ENCODE measurements at regions not wholly inside any gene's neighbourhood (a gene's known extent, or its start where the extent isn't known, plus 50 kb on each side); places are given as distances from the start of the nearest gene placed in this dataset.

DNA sequence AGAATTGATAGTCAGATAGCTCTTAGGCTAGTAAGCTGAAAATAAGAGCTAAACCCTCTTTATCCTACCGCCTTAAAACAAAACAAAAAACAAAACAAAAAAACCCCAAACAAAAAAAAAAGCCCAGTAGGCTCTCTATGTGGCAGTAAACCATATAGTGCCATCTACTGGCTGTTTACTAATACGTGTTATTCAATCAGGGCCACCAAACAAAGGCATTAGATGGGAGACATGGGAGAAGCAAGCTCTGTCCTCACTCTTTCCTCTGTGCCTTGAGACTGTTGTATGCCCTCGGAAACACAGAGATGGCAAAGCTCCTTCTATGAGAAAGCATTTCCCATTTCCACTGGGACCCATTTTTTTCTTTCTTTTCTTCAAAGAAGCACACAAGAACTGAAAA, 148.8 kb upstream of the MID1 start:
- no peaks in the 10 kb centered on the region for H3K9me3 ChIP-seq
- no peak for DNase-seq (ENCODE audit: low spot score in 2 of 2)
- no peaks in the 10 kb centered on the region for H3K36me3 ChIP-seq
- H3K27me3 ChIP-seq: no peaks in the 10 kb centered on the region
- H3K4me3 ChIP-seq: no peak overlapping the region
- peaks cover 3% of the 10 kb centered on the region for H3K4me1 ChIP-seq
- 18% methylated on average over 3 of the region's 3 CpGs for WGBS
- H3K27ac ChIP-seq: peak overlapping the region; percentile 5
- no peak for TF ChIP-seq POLR2AphosphoS5 (IDR thresholded peaks at IDR 0.05)
- TF ChIP-seq, protein P1, sequence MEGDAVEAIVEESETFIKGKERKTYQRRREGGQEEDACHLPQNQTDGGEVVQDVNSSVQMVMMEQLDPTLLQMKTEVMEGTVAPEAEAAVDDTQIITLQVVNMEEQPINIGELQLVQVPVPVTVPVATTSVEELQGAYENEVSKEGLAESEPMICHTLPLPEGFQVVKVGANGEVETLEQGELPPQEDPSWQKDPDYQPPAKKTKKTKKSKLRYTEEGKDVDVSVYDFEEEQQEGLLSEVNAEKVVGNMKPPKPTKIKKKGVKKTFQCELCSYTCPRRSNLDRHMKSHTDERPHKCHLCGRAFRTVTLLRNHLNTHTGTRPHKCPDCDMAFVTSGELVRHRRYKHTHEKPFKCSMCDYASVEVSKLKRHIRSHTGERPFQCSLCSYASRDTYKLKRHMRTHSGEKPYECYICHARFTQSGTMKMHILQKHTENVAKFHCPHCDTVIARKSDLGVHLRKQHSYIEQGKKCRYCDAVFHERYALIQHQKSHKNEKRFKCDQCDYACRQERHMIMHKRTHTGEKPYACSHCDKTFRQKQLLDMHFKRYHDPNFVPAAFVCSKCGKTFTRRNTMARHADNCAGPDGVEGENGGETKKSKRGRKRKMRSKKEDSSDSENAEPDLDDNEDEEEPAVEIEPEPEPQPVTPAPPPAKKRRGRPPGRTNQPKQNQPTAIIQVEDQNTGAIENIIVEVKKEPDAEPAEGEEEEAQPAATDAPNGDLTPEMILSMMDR (IDR thresholded peaks at IDR 0.05): peak in 1 of 2 donors; percentile 23

DNA sequence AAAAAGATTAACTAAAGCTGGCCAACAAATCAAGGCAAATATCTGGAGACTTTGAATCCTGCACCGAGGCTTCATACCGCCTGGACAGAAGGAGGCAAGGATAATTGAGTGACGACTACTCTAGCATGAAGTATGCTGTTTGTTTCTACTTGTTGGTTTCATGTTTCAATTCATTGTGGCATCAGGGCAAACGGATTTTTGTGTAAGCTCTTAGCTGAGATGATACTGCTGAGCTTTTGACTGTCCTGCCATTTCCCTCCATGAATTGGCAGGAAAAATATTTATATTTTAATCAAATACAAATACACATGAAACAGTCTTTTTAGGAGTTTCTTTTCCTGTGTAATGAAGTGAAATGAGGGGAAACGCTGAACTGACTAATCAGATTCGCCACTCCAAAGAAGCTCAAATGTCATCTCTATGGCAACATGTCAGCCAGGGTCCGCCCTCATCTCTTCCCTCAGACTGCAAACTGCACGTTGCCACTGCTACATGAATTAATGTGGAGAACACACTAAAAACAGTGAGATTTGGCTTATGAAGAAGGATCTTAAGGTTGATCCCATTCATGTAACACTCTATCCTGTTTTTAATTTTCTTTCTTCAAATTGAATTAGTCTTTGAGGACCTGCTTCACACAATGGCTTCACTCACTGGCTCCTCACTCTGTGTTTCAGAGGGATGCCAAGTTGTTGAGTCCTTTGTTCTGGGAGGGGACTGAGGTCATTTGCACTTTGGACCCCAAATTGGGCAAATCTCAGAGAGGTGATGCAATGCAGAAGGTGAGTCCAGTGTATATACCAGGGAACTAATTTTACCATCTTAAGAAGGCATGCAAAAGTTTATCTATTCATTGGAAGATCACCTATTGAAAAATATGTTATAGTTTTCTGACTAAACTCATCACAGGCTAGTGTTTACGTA, 149.6 kb upstream of the MID1 start:
- peaks cover 3% of the 10 kb centered on the region for H3K4me1 ChIP-seq
- no peaks in the 10 kb centered on the region for H3K27me3 ChIP-seq
- no peak for TF ChIP-seq POLR2AphosphoS5 (IDR thresholded peaks at IDR 0.05)
- DNase-seq (ENCODE audit: low spot score in 2 of 2): no peak
- no peak overlapping the region for H3K4me3 ChIP-seq
- H3K9me3 ChIP-seq: no peaks in the 10 kb centered on the region
- peak overlapping the region; percentile 5 for H3K27ac ChIP-seq
- 57% methylated on average over 9 of the region's 9 CpGs for WGBS
- H3K36me3 ChIP-seq: no peaks in the 10 kb centered on the region

DNA sequence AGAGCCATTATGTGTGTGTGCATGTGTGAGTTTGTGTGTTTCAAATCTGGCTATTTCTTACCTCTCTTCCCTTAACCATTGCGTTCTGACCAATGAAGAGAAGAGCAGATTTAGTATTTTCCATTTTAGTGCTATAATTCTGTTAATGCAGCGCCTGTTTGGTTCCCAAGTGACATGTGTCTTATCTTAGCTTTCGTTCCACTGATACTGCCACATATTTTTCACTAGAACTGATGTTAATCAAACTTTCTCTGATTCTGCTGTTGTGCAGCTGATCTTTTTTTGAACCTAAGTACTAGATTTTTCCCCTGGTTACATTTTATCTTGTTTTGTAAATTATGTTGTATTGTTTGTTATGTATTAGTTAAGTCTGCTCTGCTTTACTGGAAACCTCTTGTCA, 152.9 kb upstream of the MID1 start:
- no peak for TF ChIP-seq POLR2A (IDR thresholded peaks at IDR 0.05)
- TF ChIP-seq, protein P1 (IDR thresholded peaks at IDR 0.05): no peak
- no peak for TF ChIP-seq EP300 (IDR thresholded peaks at IDR 0.05)
- H3K9me3 ChIP-seq: no peaks in the 10 kb centered on the region
- WGBS: 75% methylated on average over 3 of the region's 3 CpGs
- no peak for DNase-seq (ENCODE audit: low spot score in 2 of 2)
- H3K4me3 ChIP-seq: no peak overlapping the region
- no peaks in the 10 kb centered on the region for H3K36me3 ChIP-seq
- H3K27me3 ChIP-seq: no peaks in the 10 kb centered on the region
- no peak overlapping the region for H3K27ac ChIP-seq
- peaks cover 3% of the 10 kb centered on the region for H3K4me1 ChIP-seq

DNA sequence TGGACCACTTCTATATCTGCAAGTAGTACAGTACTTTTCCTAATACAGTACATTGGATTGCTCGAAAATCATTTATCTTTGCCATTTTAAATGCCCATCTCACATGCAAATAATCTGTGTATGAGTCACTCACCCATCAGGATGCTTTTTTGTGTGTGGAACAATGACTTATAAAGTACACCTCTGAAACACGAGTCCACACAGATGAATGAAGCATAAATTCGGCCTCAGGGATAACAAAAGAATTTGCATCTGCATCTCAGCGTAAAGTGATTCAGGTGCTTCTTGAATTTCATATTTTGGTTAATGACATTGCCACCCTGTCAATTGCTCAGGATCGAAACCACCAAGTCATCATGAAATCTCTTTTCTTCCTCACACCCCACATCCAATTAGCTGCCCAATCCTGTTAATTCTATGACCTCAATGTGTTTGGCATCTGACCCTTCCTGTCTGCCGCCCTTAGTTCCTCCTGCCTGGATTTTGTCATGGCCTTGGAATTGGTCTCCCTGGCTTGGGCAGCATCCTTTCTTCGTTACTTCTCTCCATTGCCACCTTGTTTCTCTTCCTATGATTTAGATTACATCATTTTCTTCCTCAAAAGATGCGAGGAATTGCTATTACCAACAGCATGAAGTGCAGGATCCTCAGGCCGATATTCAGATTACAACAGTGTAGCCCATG, 161.6 kb upstream of the MID1 start:
- H3K9me3 ChIP-seq: no peaks in the 10 kb centered on the region
- H3K27me3 ChIP-seq: no peaks in the 10 kb centered on the region
- H3K4me3 ChIP-seq: no peak overlapping the region
- TF ChIP-seq POLR2AphosphoS5 (IDR thresholded peaks at IDR 0.05) (no peak), EP300 (IDR thresholded peaks at IDR 0.05) (no peak), POLR2A (IDR thresholded peaks at IDR 0.05) (no peak)
- TF ChIP-seq, protein P1 (IDR thresholded peaks at IDR 0.05): no peak
- no peaks in the 10 kb centered on the region for H3K4me1 ChIP-seq
- DNase-seq (ENCODE audit: low spot score in 2 of 2): no peak
- H3K27ac ChIP-seq: no peak overlapping the region
- H3K36me3 ChIP-seq: no peaks in the 10 kb centered on the region
- 70% methylated on average over 9 of the region's 9 CpGs for WGBS

DNA sequence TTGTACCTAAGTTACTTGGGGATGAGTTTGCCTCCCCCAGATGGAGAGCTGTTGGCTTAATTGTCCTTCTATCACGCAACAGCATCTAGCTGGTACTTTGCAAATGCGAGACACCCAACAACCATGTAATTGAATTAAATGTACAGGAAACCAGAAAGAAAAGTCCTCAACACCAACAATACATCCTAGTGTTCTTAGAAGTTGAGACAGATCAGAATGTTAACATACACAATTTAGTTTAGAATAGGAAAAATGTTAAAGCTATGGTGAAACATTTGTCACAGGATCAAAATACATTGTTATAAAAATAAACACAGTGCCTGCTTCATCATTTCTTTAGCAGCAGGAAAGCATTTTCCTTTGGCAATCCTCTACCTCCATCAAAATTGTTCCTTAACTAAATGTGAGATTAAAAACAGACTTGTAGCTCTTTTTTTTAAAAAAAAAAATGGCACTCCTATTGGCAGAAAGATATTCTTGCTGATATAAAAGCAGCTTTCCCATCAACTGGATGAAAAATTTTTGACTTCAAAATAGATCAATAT, 163.1 kb upstream of the MID1 start:
- H3K27me3 ChIP-seq: no peaks in the 10 kb centered on the region
- no peaks in the 10 kb centered on the region for H3K36me3 ChIP-seq
- DNase-seq (ENCODE audit: low spot score in 2 of 2): no peak
- no peak overlapping the region for H3K4me3 ChIP-seq
- WGBS: 72% methylated on average over 2 of the region's 2 CpGs
- TF ChIP-seq POLR2AphosphoS5 (IDR thresholded peaks at IDR 0.05): no peak
- TF ChIP-seq, protein P1 (IDR thresholded peaks at IDR 0.05): no peak
- no peak overlapping the region for H3K27ac ChIP-seq
- H3K9me3 ChIP-seq: no peaks in the 10 kb centered on the region
- no peaks in the 10 kb centered on the region for H3K4me1 ChIP-seq
